NB4 (cell line): ENCODE measurements at regions not wholly inside any gene's neighbourhood (a gene's known extent, or its start where the extent isn't known, plus 50 kb on each side); places are given as distances from the start of the nearest gene placed in this dataset.
"Not testable (repeated sequence)": the region's sequence is repeated elsewhere in the genome, so short reads cannot be mapped to it uniquely, and the experiment has no call there.

Source experiments
- CTCF ChIP-seq: IDR thresholded peaks from one replicate; pipeline ENCODE4 v1.5.1; 2012; ENCODE audit warnings: low read depth, low read length
- MAX ChIP-seq: IDR thresholded peaks from 2 replicates; pipeline ENCODE4 v1.6.1; 2011; ENCODE audit warnings: low read depth, low read length
- MYC ChIP-seq: IDR thresholded peaks from 2 replicates; pipeline ENCODE4 v1.6.1; 2011; ENCODE audit warnings: low read depth, low read length

- TF ChIP-seq MAX, CTCF, MYC: not testable (repeated sequence)
These were observed 165.1 kb upstream of the TEX13C start for GRCh38 chrX:125154288-125155257.
